ENCODE measurements at regions not wholly inside any gene's neighbourhood (a gene's known extent, or its start where the extent isn't known, plus 50 kb on each side); places are given as distances from the start of the nearest gene placed in this dataset.
"Not testable (repeated sequence)": the region's sequence is repeated elsewhere in the genome, so short reads cannot be mapped to it uniquely, and the experiment has no call there.

GRCh38 chrX:104482757-104483156 is 83.2 kb upstream of the IL1RAPL2 start:
- Mint-ChIP-seq H3K36me3 (ENCODE audit: low read depth) (no peaks in the 10 kb centered on the region), H3K4me1 (ENCODE audit: low read depth) (no peaks in the 10 kb centered on the region), H3K27me3 (ENCODE audit: low read depth) (peaks cover 2% of the 10 kb centered on the region), H3K27ac (ENCODE audit: unreplicated experiment) (no peak overlapping the region), H3K9me3 (ENCODE audit: low read depth) (no peaks in the 10 kb centered on the region), H3K4me3 (ENCODE audit: unreplicated experiment) (no peak overlapping the region)
- DNase-seq (ENCODE audit: low spot score): no peak
- TF ChIP-seq CTCF (IDR thresholded peaks at IDR 0.05): peak; percentile 53

- no peaks in the 10 kb centered on the region for H3K36me3 Mint-ChIP-seq (ENCODE audit: low read depth)
- H3K9me3 Mint-ChIP-seq (ENCODE audit: low read depth): peaks cover 18% of the 10 kb centered on the region
- H3K27me3 Mint-ChIP-seq (ENCODE audit: low read depth): no peaks in the 10 kb centered on the region
- H3K4me3 Mint-ChIP-seq (ENCODE audit: unreplicated experiment): no peak overlapping the region
- no peak for DNase-seq (ENCODE audit: low spot score)
- H3K27ac Mint-ChIP-seq (ENCODE audit: unreplicated experiment): no peak overlapping the region
- H3K4me1 Mint-ChIP-seq (ENCODE audit: low read depth): no peaks in the 10 kb centered on the region
- no peak for TF ChIP-seq CTCF (IDR thresholded peaks at IDR 0.05)
These were observed 96.2 kb upstream of the IL1RAPL2 start for GRCh38 chrX:104469771-104470170.

- H3K4me1 Mint-ChIP-seq (ENCODE audit: low read depth): no peaks in the 10 kb centered on the region
- no peaks in the 10 kb centered on the region for H3K36me3 Mint-ChIP-seq (ENCODE audit: low read depth)
- no peak overlapping the region for H3K4me3 Mint-ChIP-seq (ENCODE audit: unreplicated experiment)
- no peak for DNase-seq (ENCODE audit: low spot score)
- H3K9me3 Mint-ChIP-seq (ENCODE audit: low read depth): peaks cover 34% of the 10 kb centered on the region
- TF ChIP-seq CTCF (IDR thresholded peaks at IDR 0.05): no peak
- no peaks in the 10 kb centered on the region for H3K27me3 Mint-ChIP-seq (ENCODE audit: low read depth)
- H3K27ac Mint-ChIP-seq (ENCODE audit: unreplicated experiment): no peak overlapping the region
These were observed 106.2 kb upstream of the IL1RAPL2 start for GRCh38 chrX:104459796-104460195.

- not testable (repeated sequence) for H3K27me3 Mint-ChIP-seq (ENCODE audit: low read depth); H3K4me3 Mint-ChIP-seq (ENCODE audit: unreplicated experiment); DNase-seq (ENCODE audit: low spot score); H3K27ac Mint-ChIP-seq (ENCODE audit: unreplicated experiment); H3K36me3 Mint-ChIP-seq (ENCODE audit: low read depth); H3K4me1 Mint-ChIP-seq (ENCODE audit: low read depth)
- H3K9me3 Mint-ChIP-seq (ENCODE audit: low read depth): peaks cover 22% of the 10 kb centered on the region
These were observed 108.9 kb upstream of the IL1RAPL2 start for GRCh38 chrX:104457130-104457529.

GRCh38 chrX:104450316-104450715 is 115.7 kb upstream of the IL1RAPL2 start:
- Mint-ChIP-seq H3K4me1 (ENCODE audit: low read depth) (no peaks in the 10 kb centered on the region), H3K27me3 (ENCODE audit: low read depth) (no peaks in the 10 kb centered on the region)

More at GRCh38 chrX:104450316-104450715, 115.7 kb upstream of the IL1RAPL2 start:
- no peak for DNase-seq (ENCODE audit: low spot score)
- Mint-ChIP-seq H3K27ac (ENCODE audit: unreplicated experiment) (no peak overlapping the region), H3K9me3 (ENCODE audit: low read depth) (peaks cover 15% of the 10 kb centered on the region), H3K4me3 (ENCODE audit: unreplicated experiment) (no peak overlapping the region), H3K36me3 (ENCODE audit: low read depth) (no peaks in the 10 kb centered on the region)
- TF ChIP-seq CTCF (IDR thresholded peaks at IDR 0.05): no peak

All from chondrocyte (in vitro differentiated cells).